ENCODE measurements at regions not wholly inside any gene's neighbourhood (a gene's known extent, or its start where the extent isn't known, plus 50 kb on each side); places are given as distances from the start of the nearest gene placed in this dataset.

DNA sequence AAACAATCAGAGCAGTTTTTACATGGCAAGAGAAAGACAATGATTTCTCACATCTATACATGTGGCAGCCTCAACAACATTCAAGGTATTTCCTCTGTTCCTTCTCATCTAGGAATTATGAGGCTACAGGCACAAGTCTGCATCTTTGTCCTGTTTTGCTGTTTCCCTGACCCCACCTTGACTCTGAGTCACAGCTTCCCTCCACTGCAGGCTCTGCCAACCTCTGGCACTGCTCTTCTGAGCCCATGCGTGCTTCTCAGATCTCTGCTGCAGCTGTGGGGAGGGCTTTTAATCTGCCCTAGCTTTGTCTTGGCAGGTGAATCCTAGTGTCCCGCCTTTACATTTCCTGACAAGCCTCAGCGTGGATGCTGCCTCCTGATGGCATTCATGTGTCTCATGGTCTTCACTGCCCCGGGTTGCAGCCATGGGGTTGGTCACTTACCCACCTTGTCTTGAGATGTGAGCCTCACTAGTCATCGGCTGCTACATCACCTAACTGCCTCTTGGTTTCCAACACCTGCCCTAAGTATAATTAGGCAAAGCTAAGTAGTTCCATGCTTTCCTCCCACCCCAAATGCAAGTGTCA, 578.5 kb downstream of the TBC1D22A start:
- ATAC-seq, result no peak
- TF ChIP-seq, protein P1, sequence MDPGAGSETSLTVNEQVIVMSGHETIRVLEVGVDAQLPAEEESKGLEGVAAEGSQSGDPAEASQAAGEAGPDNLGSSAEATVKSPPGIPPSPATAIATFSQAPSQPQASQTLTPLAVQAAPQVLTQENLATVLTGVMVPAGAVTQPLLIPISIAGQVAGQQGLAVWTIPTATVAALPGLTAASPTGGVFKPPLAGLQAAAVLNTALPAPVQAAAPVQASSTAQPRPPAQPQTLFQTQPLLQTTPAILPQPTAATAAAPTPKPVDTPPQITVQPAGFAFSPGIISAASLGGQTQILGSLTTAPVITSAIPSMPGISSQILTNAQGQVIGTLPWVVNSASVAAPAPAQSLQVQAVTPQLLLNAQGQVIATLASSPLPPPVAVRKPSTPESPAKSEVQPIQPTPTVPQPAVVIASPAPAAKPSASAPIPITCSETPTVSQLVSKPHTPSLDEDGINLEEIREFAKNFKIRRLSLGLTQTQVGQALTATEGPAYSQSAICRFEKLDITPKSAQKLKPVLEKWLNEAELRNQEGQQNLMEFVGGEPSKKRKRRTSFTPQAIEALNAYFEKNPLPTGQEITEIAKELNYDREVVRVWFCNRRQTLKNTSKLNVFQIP (CRISPR knock-in tag; IDR thresholded peaks at IDR 0.05; ENCODE audit: borderline replicate concordance, low read depth), result no peak
- TF ChIP-seq ISL1 (CRISPR knock-in tag; IDR thresholded peaks at IDR 0.05) (no peak), ESRRG (CRISPR knock-in tag; IDR thresholded peaks at IDR 0.05) (no peak), ZFP3 (CRISPR knock-in tag; IDR thresholded peaks at IDR 0.05) (no peak), CSDC2 (CRISPR knock-in tag; IDR thresholded peaks at IDR 0.05) (no peak), ARNTL (CRISPR knock-in tag; IDR thresholded peaks at IDR 0.05; ENCODE audit: borderline replicate concordance, low read depth) (no peak), CSRNP3 (CRISPR knock-in tag; IDR thresholded peaks at IDR 0.05) (no peak), PATZ1 (CRISPR knock-in tag; IDR thresholded peaks at IDR 0.05; ENCODE audit: borderline replicate concordance) (no peak), ZFP30 (CRISPR knock-in tag; IDR thresholded peaks at IDR 0.05) (no peak), RARB (CRISPR knock-in tag; IDR thresholded peaks at IDR 0.05) (no peak), ZNF565 (CRISPR knock-in tag; conservative IDR thresholded peaks at IDR 0.05; ENCODE audit: low read depth) (no peak)

- ATAC-seq, result peak; percentile 89
- TF ChIP-seq ESRRG (CRISPR knock-in tag; IDR thresholded peaks at IDR 0.05) (no peak), TCF4 (CRISPR knock-in tag; IDR thresholded peaks at IDR 0.05; ENCODE audit: borderline replicate concordance) (no peak), RARB (CRISPR knock-in tag; IDR thresholded peaks at IDR 0.05) (no peak), GLIS3 (CRISPR knock-in tag; IDR thresholded peaks at IDR 0.05) (no peak), BACH2 (CRISPR knock-in tag; IDR thresholded peaks at IDR 0.05; ENCODE audit: borderline replicate concordance) (no peak), CSRNP3 (CRISPR knock-in tag; IDR thresholded peaks at IDR 0.05) (no peak), OSR1 (CRISPR knock-in tag; IDR thresholded peaks at IDR 0.05) (no peak), ISL1 (CRISPR knock-in tag; IDR thresholded peaks at IDR 0.05) (no peak), ZNF8 (CRISPR knock-in tag; IDR thresholded peaks at IDR 0.05) (no peak), ZFP30 (CRISPR knock-in tag; IDR thresholded peaks at IDR 0.05) (no peak), ZC3H10 (CRISPR knock-in tag; IDR thresholded peaks at IDR 0.05) (no peak), TOX (CRISPR knock-in tag; IDR thresholded peaks at IDR 0.05; ENCODE audit: borderline replicate concordance) (no peak), CSDC2 (CRISPR knock-in tag; IDR thresholded peaks at IDR 0.05) (no peak), SNAI2 (CRISPR knock-in tag; IDR thresholded peaks at IDR 0.05) (no peak)
- TF ChIP-seq, protein P1 (CRISPR knock-in tag; IDR thresholded peaks at IDR 0.05; ENCODE audit: borderline replicate concordance, low read depth), result no peak
These were observed 574.7 kb downstream of the TBC1D22A start for GRCh38 chr22:47337161-47337621.

DNA sequence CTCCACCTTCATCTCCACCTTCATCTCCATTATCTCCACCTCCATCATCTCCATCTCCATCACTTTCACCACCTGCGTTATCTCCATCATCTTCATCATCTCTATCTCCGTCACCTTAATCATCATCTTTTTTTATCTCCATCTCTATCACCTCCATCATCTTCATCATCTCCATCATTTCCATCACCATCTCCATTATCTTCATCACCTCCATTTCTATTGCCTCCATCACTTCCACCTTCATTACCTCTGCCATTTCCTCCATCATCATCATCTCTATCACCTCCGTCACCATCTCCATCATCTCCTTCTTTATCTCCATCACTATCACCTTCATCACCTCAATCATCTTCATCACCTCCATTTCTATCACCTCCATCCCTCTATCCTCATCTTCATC, 573.5 kb downstream of the TBC1D22A start:
- TF ChIP-seq ZC3H10 (CRISPR knock-in tag; IDR thresholded peaks at IDR 0.05), result no peak
- TF ChIP-seq ZNF565 (CRISPR knock-in tag; conservative IDR thresholded peaks at IDR 0.05; ENCODE audit: low read depth), result no peak
- TF ChIP-seq TOX (CRISPR knock-in tag; IDR thresholded peaks at IDR 0.05; ENCODE audit: borderline replicate concordance), result no peak
- no peak for TF ChIP-seq ZFP3 (CRISPR knock-in tag; IDR thresholded peaks at IDR 0.05)
- TF ChIP-seq OSR1 (CRISPR knock-in tag; IDR thresholded peaks at IDR 0.05), result no peak
- TF ChIP-seq CREB5 (CRISPR knock-in tag; IDR thresholded peaks at IDR 0.05; ENCODE audit: low read depth), result no peak
- TF ChIP-seq ZNF8 (CRISPR knock-in tag; IDR thresholded peaks at IDR 0.05), result no peak
- TF ChIP-seq GLIS3 (CRISPR knock-in tag; IDR thresholded peaks at IDR 0.05), result no peak
- TF ChIP-seq ISL1 (CRISPR knock-in tag; IDR thresholded peaks at IDR 0.05), result no peak
- TF ChIP-seq TCF4 (CRISPR knock-in tag; IDR thresholded peaks at IDR 0.05; ENCODE audit: borderline replicate concordance), result no peak
- TF ChIP-seq CSDC2 (CRISPR knock-in tag; IDR thresholded peaks at IDR 0.05), result no peak
- no peak for TF ChIP-seq CSRNP3 (CRISPR knock-in tag; IDR thresholded peaks at IDR 0.05)
- no peak for TF ChIP-seq SNAI2 (CRISPR knock-in tag; IDR thresholded peaks at IDR 0.05)
- no peak for TF ChIP-seq RARB (CRISPR knock-in tag; IDR thresholded peaks at IDR 0.05)
- no peak for TF ChIP-seq PATZ1 (CRISPR knock-in tag; IDR thresholded peaks at IDR 0.05; ENCODE audit: borderline replicate concordance)
- no peak for TF ChIP-seq BACH2 (CRISPR knock-in tag; IDR thresholded peaks at IDR 0.05; ENCODE audit: borderline replicate concordance)
- TF ChIP-seq ZFP30 (CRISPR knock-in tag; IDR thresholded peaks at IDR 0.05), result no peak
- TF ChIP-seq ESRRG (CRISPR knock-in tag; IDR thresholded peaks at IDR 0.05), result no peak
- no peak for ATAC-seq

All from SK-N-SH treated with all-trans-retinoic acid at 6 μM for 48 hours (cell line).